ENCODE measurements at regions not wholly inside any gene's neighbourhood (a gene's known extent, or its start where the extent isn't known, plus 50 kb on each side); places are given as distances from the start of the nearest gene placed in this dataset.

GRCh38 chr7:18352339-18353255, 143.0 kb upstream of the HDAC9 start:
- no peaks in the 10 kb centered on the region for H3K9me3 ChIP-seq
- ChIA-PET CTCF (interaction anchor here (0.5 to 2.0 kb wide), 16 partner anchors 9 to 1712 kb away, joined by 3 to 8 read pairs (median 4); no protein-coding TSS in a partner anchor), POLR2A (interaction anchor here in 1 of 2 donors (0.5 to 0.6 kb wide), 3 partner anchors 41 to 378 kb away, joined by 3 to 4 read pairs (median 3); no protein-coding TSS in a partner anchor)
- H3K27me3 Mint-ChIP-seq, result peaks cover 0 to 4% of the 10 kb centered on the region in 2 donors
- WGBS (ENCODE audit: insufficient coverage), result 40% methylated on average over 1 of the region's 7 CpGs
- no peak for ATAC-seq (replicated peaks in 1 of 4)
- H3K27ac Mint-ChIP-seq, result no peak overlapping the region
- no peak overlapping the region for H3K4me3 Mint-ChIP-seq
- no peaks in the 10 kb centered on the region for H3K36me3 Mint-ChIP-seq
- H3K4me3 ChIP-seq (ENCODE audit: control insufficient read depth in 1 of 2, extremely low read depth in 1 of 2, low read length in 1 of 2), result no peak overlapping the region
- H3K27ac ChIP-seq (ENCODE audit: low read length), result no peak overlapping the region
- H3K27me3 ChIP-seq (replicated peaks in 1 of 2; ENCODE audit: control insufficient read depth in 2 of 2, extremely low read depth in 1 of 2, insufficient read depth in 2 of 2, low read length in 1 of 2), result no peaks in the 10 kb centered on the region
- no peaks in the 10 kb centered on the region for H3K9me3 Mint-ChIP-seq
- H3K4me1 ChIP-seq (ENCODE audit: control insufficient read depth in 1 of 2, extremely low read depth in 1 of 2, insufficient read depth in 2 of 2, low read length in 2 of 2), result no peaks in the 10 kb centered on the region
- DNase-seq, result peak in 4 of 35 experiments; percentile 1 to 40 (median 2)
- H3K4me1 Mint-ChIP-seq, result peaks cover 4 to 6% (median 5%) of the 10 kb centered on the region in 3 donors
- no peaks in the 10 kb centered on the region for H3K36me3 ChIP-seq (ENCODE audit: control insufficient read depth in 2 of 2, extremely low read depth in 1 of 2, insufficient read depth in 1 of 2, low read length in 1 of 2)

GRCh38 chr7:18353339-18353738, 142.2 kb upstream of the HDAC9 start:
- H3K27me3 Mint-ChIP-seq, result peaks cover 0 to 4% of the 10 kb centered on the region in 2 donors
- H3K27ac Mint-ChIP-seq, result no peak overlapping the region
- WGBS (ENCODE audit: insufficient coverage), result no CpG with 5 or more reads among the region's 3 CpGs
- Histone ChIP-seq H3K27me3 (replicated peaks in 1 of 2; ENCODE audit: control insufficient read depth in 2 of 2, extremely low read depth in 1 of 2, insufficient read depth in 2 of 2, low read length in 1 of 2) (no peaks in the 10 kb centered on the region), H3K4me1 (ENCODE audit: control insufficient read depth in 1 of 2, extremely low read depth in 1 of 2, insufficient read depth in 2 of 2, low read length in 2 of 2) (no peaks in the 10 kb centered on the region), H3K9me3 (no peaks in the 10 kb centered on the region), H3K27ac (ENCODE audit: low read length) (no peak overlapping the region), H3K4me3 (ENCODE audit: control insufficient read depth in 1 of 2, extremely low read depth in 1 of 2, low read length in 1 of 2) (no peak overlapping the region), H3K36me3 (ENCODE audit: control insufficient read depth in 2 of 2, extremely low read depth in 1 of 2, insufficient read depth in 1 of 2, low read length in 1 of 2) (no peaks in the 10 kb centered on the region)
- CTCF ChIA-PET, result interaction anchor here (0.9 to 2.0 kb wide), 12 partner anchors 9 to 1713 kb away, joined by 3 to 8 read pairs (median 4); no protein-coding TSS in a partner anchor
- no peak for ATAC-seq (replicated peaks in 1 of 4)
- peaks cover 4 to 6% (median 5%) of the 10 kb centered on the region in 3 donors for H3K4me1 Mint-ChIP-seq
- H3K4me3 Mint-ChIP-seq, result no peak overlapping the region
- DNase-seq, result no peak
- no peaks in the 10 kb centered on the region for H3K9me3 Mint-ChIP-seq
- POLR2A ChIA-PET, result interaction anchor here in 1 of 2 donors (0.5 kb wide), 1 partner anchor 40 kb away, joined by 3 read pairs; no protein-coding TSS in a partner anchor
- no peaks in the 10 kb centered on the region for H3K36me3 Mint-ChIP-seq

- peaks cover 4 to 6% (median 5%) of the 10 kb centered on the region in 3 donors for H3K4me1 Mint-ChIP-seq
- CTCF ChIA-PET, result interaction anchor here in 1 of 2 donors (0.5 to 1.2 kb wide), 3 partner anchors 10 to 30 kb away, joined by 3 read pairs; no protein-coding TSS in a partner anchor
- WGBS (ENCODE audit: insufficient coverage), result 80% methylated on average over 3 of the region's 6 CpGs
These were observed 141.2 kb upstream of the HDAC9 start for GRCh38 chr7:18354108-18355085.

GRCh38 chr7:18356191-18356645, 139.3 kb upstream of the HDAC9 start:
- Histone ChIP-seq H3K27me3 (replicated peaks in 1 of 2; ENCODE audit: control insufficient read depth in 2 of 2, extremely low read depth in 1 of 2, insufficient read depth in 2 of 2, low read length in 1 of 2) (no peaks in the 10 kb centered on the region), H3K4me1 (ENCODE audit: control insufficient read depth in 1 of 2, extremely low read depth in 1 of 2, insufficient read depth in 2 of 2, low read length in 2 of 2) (no peaks in the 10 kb centered on the region), H3K36me3 (ENCODE audit: control insufficient read depth in 2 of 2, extremely low read depth in 1 of 2, insufficient read depth in 1 of 2, low read length in 1 of 2) (no peaks in the 10 kb centered on the region), H3K27ac (ENCODE audit: low read length) (no peak overlapping the region), H3K9me3 (no peaks in the 10 kb centered on the region), H3K4me3 (ENCODE audit: control insufficient read depth in 1 of 2, extremely low read depth in 1 of 2, low read length in 1 of 2) (no peak overlapping the region)
- ChIA-PET CTCF (interaction anchor here (0.8 to 1.4 kb wide), 2 partner anchors 8 to 759 kb away, joined by 3 to 6 read pairs; no protein-coding TSS in a partner anchor), POLR2A (no interaction called here)
- peak in 2 of 35 experiments; percentile 3 to 42 for DNase-seq
- WGBS (ENCODE audit: insufficient coverage), result 0% methylated on average over 1 of the region's 5 CpGs
- H3K9me3 Mint-ChIP-seq, result no peaks in the 10 kb centered on the region
- H3K36me3 Mint-ChIP-seq, result no peaks in the 10 kb centered on the region
- H3K27me3 Mint-ChIP-seq, result no peaks in the 10 kb centered on the region
- H3K4me3 Mint-ChIP-seq, result peak overlapping the region in 2 of 3 donors; percentile 31
- peaks cover 4 to 6% (median 5%) of the 10 kb centered on the region in 3 donors for H3K4me1 Mint-ChIP-seq
- ATAC-seq (replicated peaks in 1 of 4), result peak in 1 of 4 experiments; percentile 35
- H3K27ac Mint-ChIP-seq, result no peak overlapping the region

More at GRCh38 chr7:18354108-18355085, 141.2 kb upstream of the HDAC9 start:
- DNase-seq (no peak), ATAC-seq (replicated peaks in 1 of 4) (no peak)
- Histone ChIP-seq H3K27ac (ENCODE audit: low read length) (no peak overlapping the region), H3K27me3 (replicated peaks in 1 of 2; ENCODE audit: control insufficient read depth in 2 of 2, extremely low read depth in 1 of 2, insufficient read depth in 2 of 2, low read length in 1 of 2) (no peaks in the 10 kb centered on the region), H3K4me1 (ENCODE audit: control insufficient read depth in 1 of 2, extremely low read depth in 1 of 2, insufficient read depth in 2 of 2, low read length in 2 of 2) (no peaks in the 10 kb centered on the region), H3K4me3 (ENCODE audit: control insufficient read depth in 1 of 2, extremely low read depth in 1 of 2, low read length in 1 of 2) (no peak overlapping the region), H3K36me3 (ENCODE audit: control insufficient read depth in 2 of 2, extremely low read depth in 1 of 2, insufficient read depth in 1 of 2, low read length in 1 of 2) (no peaks in the 10 kb centered on the region), H3K9me3 (no peaks in the 10 kb centered on the region)
- no peak overlapping the region for H3K27ac Mint-ChIP-seq
- H3K36me3 Mint-ChIP-seq, result no peaks in the 10 kb centered on the region
- peaks cover 0 to 4% of the 10 kb centered on the region in 2 donors for H3K27me3 Mint-ChIP-seq
- POLR2A ChIA-PET, result no interaction called here
- H3K4me3 Mint-ChIP-seq, result no peak overlapping the region
- no peaks in the 10 kb centered on the region for H3K9me3 Mint-ChIP-seq

- ChIA-PET CTCF (interaction anchor here (0.6 to 1.4 kb wide), 3 partner anchors 9 to 307 kb away, joined by 3 to 7 read pairs (median 4); no protein-coding TSS in a partner anchor), POLR2A (interaction anchor here in 1 of 2 donors (0.6 kb wide), 1 partner anchor 1036 kb away, joined by 3 read pairs; no protein-coding TSS in a partner anchor)
- Histone ChIP-seq H3K27me3 (replicated peaks in 1 of 2; ENCODE audit: control insufficient read depth in 2 of 2, extremely low read depth in 1 of 2, insufficient read depth in 2 of 2, low read length in 1 of 2) (no peaks in the 10 kb centered on the region), H3K9me3 (no peaks in the 10 kb centered on the region), H3K36me3 (ENCODE audit: control insufficient read depth in 2 of 2, extremely low read depth in 1 of 2, insufficient read depth in 1 of 2, low read length in 1 of 2) (no peaks in the 10 kb centered on the region), H3K4me1 (ENCODE audit: control insufficient read depth in 1 of 2, extremely low read depth in 1 of 2, insufficient read depth in 2 of 2, low read length in 2 of 2) (no peaks in the 10 kb centered on the region), H3K27ac (ENCODE audit: low read length) (no peak overlapping the region), H3K4me3 (ENCODE audit: control insufficient read depth in 1 of 2, extremely low read depth in 1 of 2, low read length in 1 of 2) (no peak overlapping the region)
- ATAC-seq (replicated peaks in 1 of 4), result no peak
- Mint-ChIP-seq H3K36me3 (no peaks in the 10 kb centered on the region), H3K27ac (no peak overlapping the region), H3K4me1 (peaks cover 4 to 6% (median 5%) of the 10 kb centered on the region in 3 donors), H3K27me3 (no peaks in the 10 kb centered on the region), H3K9me3 (no peaks in the 10 kb centered on the region), H3K4me3 (no peak overlapping the region)
- no peak for DNase-seq
- WGBS (ENCODE audit: insufficient coverage), result no CpG with 5 or more reads among the region's 1 CpG
These were observed 137.9 kb upstream of the HDAC9 start for GRCh38 chr7:18357691-18358090.
